Erythroblast (primary cell): ENCODE measurements at regions not wholly inside any gene's neighbourhood (a gene's known extent, or its start where the extent isn't known, plus 50 kb on each side); places are given as distances from the start of the nearest gene placed in this dataset.

Source experiments
- GATA1 ChIP-seq: IDR thresholded peaks from 2 replicates; pipeline ENCODE4 v1.6.1; 2011; ENCODE audit warnings: low read depth, mild to moderate bottlenecking, control low read depth, low read length, moderate library complexity
- POLR2A ChIP-seq: IDR thresholded peaks from 2 replicates; pipeline ENCODE4 v1.6.1; 2011; ENCODE audit warnings: mild to moderate bottlenecking, low read length

DNA sequence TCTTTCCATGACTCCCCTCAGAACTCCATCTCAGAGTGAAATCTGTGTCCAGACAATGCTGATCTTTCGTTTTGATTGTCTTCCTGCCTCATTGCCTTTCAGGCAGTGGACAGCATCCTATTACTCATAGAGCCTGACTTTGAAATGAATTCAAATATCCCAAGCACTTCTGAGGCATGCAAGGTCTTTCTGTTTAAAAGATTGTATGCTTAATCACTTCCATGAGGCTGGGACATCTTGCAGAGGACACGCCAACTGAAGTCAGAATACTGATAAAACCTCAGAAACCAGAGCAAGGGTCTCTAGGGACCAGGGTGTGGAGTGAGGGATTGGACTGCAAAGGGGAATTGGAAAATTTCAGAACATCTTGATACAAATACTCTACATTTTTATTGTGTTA, 836.5 kb upstream of the ID2 start:
- no peak for TF ChIP-seq POLR2A
- no peak for TF ChIP-seq GATA1
